ENCODE measurements at regions not wholly inside any gene's neighbourhood (a gene's known extent, or its start where the extent isn't known, plus 50 kb on each side); places are given as distances from the start of the nearest gene placed in this dataset.

DNA sequence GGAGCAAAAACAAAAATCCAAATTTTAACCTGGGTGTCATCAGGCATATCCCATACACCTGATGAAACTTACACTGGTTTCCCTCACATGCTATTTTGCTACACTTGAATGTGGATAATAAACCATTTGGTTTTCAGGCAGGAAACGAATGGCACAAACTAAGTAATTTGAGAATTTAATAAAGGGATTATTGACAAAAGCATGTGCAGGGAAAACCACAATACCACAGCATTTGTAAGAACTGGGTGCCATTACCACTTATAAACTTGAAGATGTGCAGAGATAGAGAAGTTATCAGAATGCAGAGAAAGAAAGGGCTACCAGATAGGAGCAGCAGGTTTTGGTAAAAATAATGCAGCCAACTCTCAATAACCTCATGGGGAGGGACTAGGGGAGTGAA is 151.2 kb downstream of the RFX6 start:
- TF ChIP-seq, protein P1, sequence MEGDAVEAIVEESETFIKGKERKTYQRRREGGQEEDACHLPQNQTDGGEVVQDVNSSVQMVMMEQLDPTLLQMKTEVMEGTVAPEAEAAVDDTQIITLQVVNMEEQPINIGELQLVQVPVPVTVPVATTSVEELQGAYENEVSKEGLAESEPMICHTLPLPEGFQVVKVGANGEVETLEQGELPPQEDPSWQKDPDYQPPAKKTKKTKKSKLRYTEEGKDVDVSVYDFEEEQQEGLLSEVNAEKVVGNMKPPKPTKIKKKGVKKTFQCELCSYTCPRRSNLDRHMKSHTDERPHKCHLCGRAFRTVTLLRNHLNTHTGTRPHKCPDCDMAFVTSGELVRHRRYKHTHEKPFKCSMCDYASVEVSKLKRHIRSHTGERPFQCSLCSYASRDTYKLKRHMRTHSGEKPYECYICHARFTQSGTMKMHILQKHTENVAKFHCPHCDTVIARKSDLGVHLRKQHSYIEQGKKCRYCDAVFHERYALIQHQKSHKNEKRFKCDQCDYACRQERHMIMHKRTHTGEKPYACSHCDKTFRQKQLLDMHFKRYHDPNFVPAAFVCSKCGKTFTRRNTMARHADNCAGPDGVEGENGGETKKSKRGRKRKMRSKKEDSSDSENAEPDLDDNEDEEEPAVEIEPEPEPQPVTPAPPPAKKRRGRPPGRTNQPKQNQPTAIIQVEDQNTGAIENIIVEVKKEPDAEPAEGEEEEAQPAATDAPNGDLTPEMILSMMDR (IDR thresholded peaks at IDR 0.05; ENCODE audit: insufficient read depth, missing control alignments) = no peak
- DNase-seq (ENCODE audit: insufficient read length, low spot score) (no peak), FAIRE-seq (no peak)

DNA sequence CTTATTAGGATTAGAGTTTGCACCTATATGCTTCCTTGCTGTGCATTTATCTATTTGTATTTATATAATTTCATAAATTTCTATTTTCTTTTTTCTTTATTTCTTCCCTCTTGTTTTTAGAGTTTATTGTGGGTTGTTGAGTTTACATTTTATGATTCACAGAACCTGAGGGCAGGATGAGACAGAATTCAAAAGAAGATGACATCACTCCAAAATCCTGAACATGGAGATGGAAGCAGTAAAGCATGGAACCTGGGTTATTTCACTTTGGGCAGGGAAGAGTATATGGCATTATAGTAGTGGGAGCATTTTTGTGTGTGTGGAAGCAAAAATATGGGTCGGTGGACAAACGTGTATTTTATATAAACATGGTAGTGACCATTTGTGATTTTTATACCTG is 157.5 kb downstream of the RFX6 start:
- TF ChIP-seq, protein P1 (IDR thresholded peaks at IDR 0.05; ENCODE audit: insufficient read depth, missing control alignments) = no peak
- DNase-seq (ENCODE audit: insufficient read length, low spot score) = no peak
- FAIRE-seq = no peak

DNA sequence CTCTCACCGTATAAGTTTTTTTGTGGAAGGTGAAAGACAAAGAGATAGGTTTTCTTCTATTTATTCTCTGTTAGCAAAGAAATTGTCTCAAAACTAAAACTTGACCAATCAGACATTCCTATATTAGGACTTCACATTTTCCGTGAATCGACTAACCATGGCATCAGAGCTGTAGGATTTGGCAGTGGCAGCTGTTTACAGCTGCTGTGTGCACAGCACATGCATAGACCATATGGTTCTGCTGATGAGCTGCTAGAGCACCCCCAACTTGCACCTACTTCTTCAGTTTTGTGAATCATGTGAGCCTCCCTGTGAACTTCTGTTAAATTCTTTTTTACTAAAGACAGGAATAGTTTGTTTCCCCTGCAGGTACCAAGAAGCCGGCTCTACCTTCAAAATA is 157.9 kb downstream of the RFX6 start:
- TF ChIP-seq, protein P1 (IDR thresholded peaks at IDR 0.05; ENCODE audit: insufficient read depth, missing control alignments) = no peak
- no peak for FAIRE-seq
- DNase-seq (ENCODE audit: insufficient read length, low spot score) = no peak

DNA sequence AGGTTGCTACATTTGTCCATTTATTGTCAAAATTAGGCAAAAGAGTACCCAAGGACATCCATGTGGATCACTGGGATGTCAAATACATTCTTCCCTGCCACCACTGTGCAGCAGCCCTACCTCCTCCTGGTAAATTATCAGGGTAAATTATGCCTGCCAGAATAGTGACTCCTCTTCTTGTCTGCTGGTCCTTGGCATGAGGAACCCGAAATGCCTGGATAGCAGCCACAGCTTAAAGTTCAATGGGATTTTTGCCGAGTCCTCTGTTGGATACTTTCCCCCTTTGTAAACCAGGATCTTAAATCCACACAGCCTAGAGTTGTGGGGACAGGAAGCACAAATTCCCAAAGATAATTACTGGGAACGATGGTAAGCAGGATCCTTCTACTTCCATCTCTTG is 173.3 kb downstream of the RFX6 start:
- DNase-seq (ENCODE audit: insufficient read length, low spot score) (no peak), FAIRE-seq (no peak)
- TF ChIP-seq, protein P1 (IDR thresholded peaks at IDR 0.05; ENCODE audit: insufficient read depth, missing control alignments) = no peak

DNA sequence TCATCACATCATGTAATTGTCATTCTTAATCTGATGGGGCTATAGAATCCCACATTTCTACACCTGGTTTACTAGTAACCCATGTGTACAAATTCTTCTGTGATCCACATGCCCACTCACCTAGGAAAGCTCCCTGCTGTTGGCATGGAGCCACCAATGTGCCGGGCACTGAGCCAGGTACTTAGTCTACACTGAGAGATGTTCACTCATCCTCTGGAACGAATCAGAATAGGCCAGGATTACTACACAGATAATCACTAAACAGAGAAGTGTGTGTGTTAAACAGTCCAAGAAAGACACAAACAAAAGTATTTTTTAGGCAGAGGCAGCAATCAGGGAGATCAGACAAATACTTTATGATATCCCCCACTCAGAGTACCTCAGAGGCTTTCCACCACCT is 193.2 kb upstream of the VGLL2 start:
- DNase-seq (ENCODE audit: insufficient read length, low spot score) (no peak), FAIRE-seq (no peak)
- TF ChIP-seq, protein P1 (IDR thresholded peaks at IDR 0.05; ENCODE audit: insufficient read depth, missing control alignments) = no peak

DNA sequence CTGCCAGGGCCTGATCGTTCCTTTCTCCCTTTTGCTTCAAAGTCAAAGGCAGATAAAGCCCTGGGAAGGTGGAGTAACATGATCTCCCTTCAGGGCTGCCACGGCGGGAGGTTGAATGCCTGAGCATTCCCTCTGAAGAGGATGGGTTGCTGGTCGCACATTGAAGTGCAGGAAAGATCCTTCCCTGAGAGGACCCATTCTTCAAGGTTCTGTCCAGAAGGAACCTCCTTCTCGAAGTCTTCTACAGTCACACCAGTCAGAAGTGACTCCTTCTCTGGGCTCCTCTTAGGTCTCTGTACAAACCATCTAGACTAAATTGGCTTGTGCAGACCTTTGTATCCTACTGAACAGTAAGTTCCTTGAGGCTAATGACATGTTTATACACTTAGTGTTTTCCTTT is 192.6 kb upstream of the VGLL2 start:
- FAIRE-seq (no peak), DNase-seq (ENCODE audit: insufficient read length, low spot score) (no peak)
- TF ChIP-seq, protein P1 (IDR thresholded peaks at IDR 0.05; ENCODE audit: insufficient read depth, missing control alignments) = no peak

DNA sequence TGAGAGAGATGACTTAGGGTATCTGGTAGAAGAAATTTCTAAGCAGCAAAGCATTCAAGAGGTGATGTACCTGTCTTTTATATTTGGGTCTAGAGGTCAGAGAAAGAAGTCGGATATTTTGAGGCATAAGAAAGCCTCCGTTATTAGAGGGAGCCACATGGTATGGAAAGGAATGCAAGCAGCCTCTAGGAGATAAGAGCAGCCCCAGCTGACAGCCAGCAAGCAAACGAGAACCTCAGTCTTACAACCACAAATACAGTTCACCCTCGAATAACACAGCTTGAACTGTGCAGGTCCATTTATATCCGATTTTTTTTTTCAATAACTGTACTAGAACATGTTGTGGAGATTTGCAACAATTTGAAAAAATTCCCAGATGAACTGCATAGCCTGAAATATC is 190.7 kb upstream of the VGLL2 start:
- no peak for DNase-seq (ENCODE audit: insufficient read length, low spot score)
- no peak for FAIRE-seq
- TF ChIP-seq, protein P1 (IDR thresholded peaks at IDR 0.05; ENCODE audit: insufficient read depth, missing control alignments) = no peak

Measured in D721Med (cell line).